ENCODE measurements at regions not wholly inside any gene's neighbourhood (a gene's known extent, or its start where the extent isn't known, plus 50 kb on each side); places are given as distances from the start of the nearest gene placed in this dataset.
A peak's percentile ranks its signal among the peaks of the same experiment; 100 is the strongest.

DNA sequence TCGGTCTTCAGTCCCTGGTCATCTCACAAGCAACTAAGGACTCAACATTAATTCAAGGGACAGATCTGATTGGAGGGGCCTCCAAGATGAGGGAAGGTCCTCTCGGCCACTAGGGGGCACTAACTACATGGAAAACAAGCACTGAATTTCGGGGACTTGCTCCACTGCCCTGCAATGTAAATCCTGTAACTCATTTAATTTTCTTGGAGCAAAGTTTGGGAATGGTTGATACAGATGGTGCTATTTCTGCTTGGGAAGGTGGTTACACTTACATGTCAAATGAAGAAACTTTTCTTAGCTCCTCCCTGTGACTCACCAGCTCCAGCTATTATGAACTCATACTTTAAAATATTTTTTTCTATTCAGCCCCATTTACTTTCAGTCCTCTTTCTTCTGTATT is 97.4 kb upstream of the KCNJ15 start:
- DNase-seq: peak; percentile 56 to 67

GRCh38 chr21:38165466-38166172 is 91.2 kb upstream of the KCNJ15 start:
- DNase-seq: no peak

DNA sequence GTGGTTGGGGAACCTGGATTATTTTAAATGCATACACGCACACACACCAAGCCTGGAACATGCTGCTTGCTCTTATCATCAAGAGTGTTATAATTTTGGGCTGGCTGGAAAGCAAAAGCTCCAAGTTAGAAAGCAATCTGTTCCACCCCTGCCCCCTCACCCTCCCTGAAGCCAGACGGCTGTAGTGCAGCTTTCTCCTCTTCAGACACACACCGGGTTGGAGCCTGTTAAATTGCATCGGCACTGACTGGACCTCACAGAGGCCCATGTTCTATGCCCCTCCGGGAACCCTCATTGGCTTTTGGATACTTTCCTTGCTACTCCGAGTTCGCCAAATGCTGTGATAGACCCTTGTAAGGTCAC is 90.6 kb upstream of the KCNJ15 start:
- no peak for DNase-seq

GRCh38 chr21:38167345-38167744 is 89.4 kb upstream of the KCNJ15 start:
- no peak for DNase-seq

DNA sequence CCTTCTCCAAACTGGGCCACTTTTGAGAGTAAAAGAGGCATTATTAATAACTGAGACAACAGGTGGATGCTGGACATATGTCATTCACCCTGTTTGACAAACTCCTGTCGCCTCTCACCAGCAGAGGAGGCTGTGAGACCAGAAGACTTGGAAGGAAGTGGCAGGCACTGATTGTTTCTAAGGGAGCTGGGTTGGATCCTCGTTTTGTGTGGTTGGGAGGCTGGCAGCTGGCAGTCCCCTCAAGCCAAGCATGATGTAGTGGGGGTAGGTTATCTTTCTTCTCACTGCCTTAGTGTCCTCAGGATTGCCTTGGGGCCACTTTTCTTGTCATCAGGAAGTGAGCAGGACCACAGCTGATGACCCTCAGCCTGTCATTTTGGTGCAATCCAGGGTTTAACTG is 86.5 kb upstream of the KCNJ15 start:
- DNase-seq: peak; percentile 65 to 71

DNA sequence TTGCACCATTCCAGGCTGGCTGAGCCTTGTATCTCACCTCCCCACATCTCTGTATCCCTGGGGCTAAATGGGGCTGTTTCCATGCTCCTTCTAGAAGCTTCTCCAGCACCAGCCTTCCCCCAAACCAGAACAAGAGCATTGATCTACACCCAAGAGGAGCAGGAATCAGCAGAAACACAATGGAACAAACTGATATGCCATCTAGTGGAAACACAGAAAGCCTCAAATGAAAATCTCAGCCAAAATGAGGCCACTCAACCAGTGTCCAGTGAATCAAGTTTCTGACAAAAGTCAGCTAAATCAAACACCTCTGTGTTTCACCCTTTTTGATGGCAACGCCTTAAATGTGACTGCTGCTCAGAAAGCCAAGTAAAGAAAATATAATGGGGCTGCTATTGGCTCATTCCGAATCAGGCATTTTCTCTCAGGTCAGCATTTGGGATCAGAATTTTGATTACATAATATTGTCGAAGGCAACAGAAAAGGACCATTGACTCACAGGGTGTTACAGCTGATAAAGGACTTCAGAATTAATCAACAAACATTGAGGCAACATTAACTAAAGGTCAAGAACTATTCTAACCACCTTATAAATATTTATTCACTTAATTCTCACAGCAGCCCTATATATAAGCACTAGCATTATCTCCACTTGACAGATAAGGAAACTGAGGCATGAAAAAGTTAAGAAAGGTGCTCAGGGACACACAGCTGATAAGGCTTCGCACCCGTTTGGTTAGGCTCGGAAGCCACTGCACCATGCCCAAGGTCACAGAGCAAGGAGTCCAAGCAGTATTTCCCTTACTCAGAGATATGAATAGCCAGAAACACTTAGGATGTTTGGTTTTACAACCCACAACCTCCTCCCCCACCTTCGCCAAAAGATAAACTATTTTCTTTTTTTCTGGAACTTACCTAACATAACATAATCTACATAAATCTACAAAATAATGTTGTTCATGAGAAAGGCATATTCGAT is 85.8 kb upstream of the KCNJ15 start:
- no peak for DNase-seq

DNA sequence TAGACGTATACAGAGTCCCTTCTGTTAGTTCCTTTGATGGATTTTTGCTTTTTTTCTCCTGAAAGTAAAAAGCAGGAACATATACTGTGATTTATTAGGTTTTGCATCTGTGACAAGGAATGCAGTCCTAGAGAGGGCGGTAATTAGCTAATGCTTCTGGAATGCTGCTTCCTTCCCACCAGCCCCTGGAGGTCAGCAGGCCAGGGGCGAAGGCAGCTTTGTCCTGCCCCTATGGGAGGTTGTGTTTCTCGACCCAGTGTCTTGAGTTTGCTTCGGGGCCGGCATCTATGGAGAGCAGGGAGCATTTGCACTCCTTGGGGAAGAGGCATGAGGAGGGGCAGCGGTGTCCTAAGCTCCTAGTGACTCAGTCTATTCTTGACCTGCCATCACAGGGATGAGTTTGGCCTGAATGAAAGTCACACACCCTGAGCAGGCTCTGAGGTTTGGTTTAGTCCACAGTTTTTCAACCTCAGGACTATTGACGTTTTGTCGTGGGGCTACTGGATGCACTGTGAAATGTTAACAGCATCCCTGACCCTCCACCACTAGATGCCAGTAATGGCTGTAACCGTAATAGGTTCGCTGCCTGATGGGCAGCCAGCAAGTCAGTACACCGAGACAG is 85.0 kb upstream of the KCNJ15 start:
- no peak for DNase-seq

DNA sequence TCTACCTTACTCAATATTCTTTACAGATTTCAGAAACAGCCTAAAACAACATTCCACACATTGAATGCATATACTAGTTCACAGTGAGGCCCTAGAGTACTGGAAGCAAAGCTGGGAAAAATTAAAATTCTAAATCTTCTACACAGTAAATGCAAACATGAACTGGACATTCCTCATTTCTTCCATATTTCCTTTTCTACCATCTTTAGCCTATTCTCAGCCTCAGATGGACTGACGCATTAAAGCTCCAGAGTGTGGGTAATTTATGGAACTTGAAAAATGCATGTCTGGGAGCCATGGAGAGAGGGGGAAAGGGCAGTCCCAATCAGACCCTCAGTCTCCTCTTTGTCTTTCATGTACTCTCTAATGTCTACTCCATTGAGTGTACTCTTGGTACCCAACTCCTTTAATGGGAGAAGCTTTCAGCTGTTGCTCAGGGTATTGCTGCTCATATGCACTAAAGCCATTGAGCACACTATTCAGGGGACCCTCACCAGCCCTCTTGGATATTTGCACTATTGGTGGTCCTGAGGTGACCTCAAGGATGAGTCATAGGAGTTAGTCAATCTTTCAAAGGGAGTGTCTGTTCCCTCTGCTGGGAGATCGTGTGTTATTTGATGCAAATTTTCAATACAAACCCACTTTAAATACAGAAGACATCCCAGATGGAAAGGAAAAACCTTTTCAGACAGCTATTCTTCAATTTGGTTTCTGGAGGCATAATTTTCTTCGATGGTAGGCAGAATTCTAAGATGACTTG is 83.3 kb upstream of the KCNJ15 start:
- no peak for DNase-seq

GRCh38 chr21:38175306-38175705 is 81.5 kb upstream of the KCNJ15 start:
- no peak for DNase-seq

GRCh38 chr21:38177919-38178652 is 78.7 kb upstream of the KCNJ15 start:
- no peak for DNase-seq

- no peak for DNase-seq
These were observed 77.9 kb upstream of the KCNJ15 start for GRCh38 chr21:38178653-38179470.

- DNase-seq: peak in 1 of 2 donors; percentile 11
These were observed 77.3 kb upstream of the KCNJ15 start for GRCh38 chr21:38179511-38179910.

DNA sequence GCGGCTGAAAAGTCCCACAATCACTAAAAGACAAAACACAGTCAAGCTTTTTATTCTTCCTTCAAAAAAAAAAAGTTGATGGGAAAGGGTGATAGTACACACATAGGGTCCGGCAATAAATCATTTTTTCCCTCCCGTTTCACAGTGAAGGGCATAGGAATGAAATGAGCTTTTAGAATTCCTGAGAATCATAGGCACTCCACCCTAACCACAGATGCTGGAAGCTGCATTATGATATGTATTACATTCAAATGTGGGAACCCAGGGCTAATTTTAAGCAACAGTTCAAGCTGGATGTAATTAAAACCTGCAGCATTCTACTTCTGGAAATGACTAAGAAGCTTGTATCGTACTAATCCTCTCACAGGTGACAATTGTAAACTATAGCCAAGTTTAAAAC is 75.7 kb upstream of the KCNJ15 start:
- DNase-seq: no peak

- no peak for DNase-seq
These were observed 74.3 kb upstream of the KCNJ15 start for GRCh38 chr21:38182370-38182985.

DNA sequence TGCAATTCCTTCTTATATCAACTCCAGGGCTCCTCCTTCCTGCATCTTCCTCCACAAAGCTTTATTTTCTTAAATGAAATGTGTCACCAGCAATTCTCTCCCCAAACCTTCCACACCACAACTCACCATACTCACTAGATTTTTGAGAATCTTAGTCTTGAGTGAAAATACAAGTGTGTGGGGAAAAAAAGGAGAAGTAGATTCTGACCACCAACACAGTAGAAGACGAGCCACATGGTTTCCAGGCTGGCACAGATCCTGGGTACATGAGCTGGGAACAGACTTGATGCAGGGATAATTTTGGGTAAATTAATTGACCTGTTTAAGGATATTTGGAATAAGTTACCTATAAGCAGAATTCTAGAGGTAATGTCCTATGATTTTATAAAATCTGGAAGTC is 72.8 kb upstream of the KCNJ15 start:
- peak; percentile 15 to 19 for DNase-seq

GRCh38 chr21:38186661-38187270 is 70.0 kb upstream of the KCNJ15 start:
- peak in 1 of 2 donors; percentile 40 for DNase-seq

- DNase-seq: no peak
These were observed 68.8 kb upstream of the KCNJ15 start for GRCh38 chr21:38188037-38188436.

GRCh38 chr21:38196036-38196435 is 60.8 kb upstream of the KCNJ15 start:
- DNase-seq: peak; percentile 75 to 84

GRCh38 chr21:38202811-38203210 is 54.0 kb upstream of the KCNJ15 start:
- DNase-seq: no peak

GRCh38 chr21:38203229-38203628 is 53.6 kb upstream of the KCNJ15 start:
- DNase-seq: no peak
